Thyroid gland (tissue), 4 donors: ENCODE measurements at regions not wholly inside any gene's neighbourhood (a gene's known extent, or its start where the extent isn't known, plus 50 kb on each side); places are given as distances from the start of the nearest gene placed in this dataset.

Experiments
- CTCF ChIP-seq, 6 experiments: fragments of 200-600 bp in 3 of 6; fragments of 450-650 bp in 3 of 6; sonication (generic) in 3 of 6; IDR thresholded peaks; one replicate each; pipeline ENCODE4 v1.5.1; 2016 to 2019; ENCODE audit warnings: antibody characterized with exemption in 6 of 6, mild to moderate bottlenecking in 2 of 6, inconsistent platforms in 1 of 6, moderate library complexity in 1 of 6
- POLR2A ChIP-seq, 2 donors: fragments of 450-650 bp; IDR thresholded peaks; one replicate each; pipeline ENCODE4 v1.6.1; 2017; ENCODE audit warnings: antibody characterized with exemption in 2 of 2, mild to moderate bottlenecking in 2 of 2, moderate library complexity in 1 of 2

GRCh38 chr16:56075732-56076388, 115.4 kb upstream of the GNAO1 start:
- no peak for TF ChIP-seq CTCF (IDR thresholded peaks at IDR 0.05)
- TF ChIP-seq POLR2A (IDR thresholded peaks at IDR 0.05): no peak
